ENCODE measurements at regions not wholly inside any gene's neighbourhood (a gene's known extent, or its start where the extent isn't known, plus 50 kb on each side); places are given as distances from the start of the nearest gene placed in this dataset.

DNA sequence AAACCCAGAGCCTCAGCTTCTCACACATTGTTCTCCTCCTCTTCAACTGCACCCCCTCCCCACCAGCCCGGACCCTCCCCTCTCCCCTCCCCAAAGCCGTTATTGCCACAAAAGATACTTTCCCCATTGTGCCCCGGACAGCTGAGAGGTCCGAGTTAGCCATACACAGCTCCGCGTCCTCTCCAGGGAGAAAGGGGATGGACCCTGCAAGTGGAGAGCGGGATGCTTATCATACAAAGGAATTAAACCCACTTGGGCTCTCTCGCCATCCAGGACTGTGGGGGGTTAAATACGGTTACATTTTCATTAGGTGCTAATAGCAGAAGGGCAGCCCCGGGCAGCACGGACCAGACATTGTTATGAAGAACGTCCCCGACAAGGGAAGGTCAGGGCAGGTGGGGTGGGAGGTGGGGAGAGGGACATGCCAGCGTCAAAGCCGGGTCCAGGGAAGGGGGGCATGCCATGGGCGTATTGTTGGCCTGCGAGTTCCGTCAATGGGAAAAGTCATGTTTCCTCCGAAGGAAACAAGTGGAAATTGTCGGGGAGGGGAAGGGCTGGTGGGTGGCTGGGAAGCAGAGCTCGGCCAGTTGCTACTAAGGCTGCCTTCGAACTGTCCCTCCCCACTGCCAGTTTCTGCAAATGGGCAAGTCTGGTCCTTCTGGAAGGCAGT is 99.1 kb downstream of the SOX9 start:
- no peak overlapping the region for H3K4me3 ChIP-seq (ENCODE audit: low read depth, low read length)
- TF ChIP-seq, protein P1, sequence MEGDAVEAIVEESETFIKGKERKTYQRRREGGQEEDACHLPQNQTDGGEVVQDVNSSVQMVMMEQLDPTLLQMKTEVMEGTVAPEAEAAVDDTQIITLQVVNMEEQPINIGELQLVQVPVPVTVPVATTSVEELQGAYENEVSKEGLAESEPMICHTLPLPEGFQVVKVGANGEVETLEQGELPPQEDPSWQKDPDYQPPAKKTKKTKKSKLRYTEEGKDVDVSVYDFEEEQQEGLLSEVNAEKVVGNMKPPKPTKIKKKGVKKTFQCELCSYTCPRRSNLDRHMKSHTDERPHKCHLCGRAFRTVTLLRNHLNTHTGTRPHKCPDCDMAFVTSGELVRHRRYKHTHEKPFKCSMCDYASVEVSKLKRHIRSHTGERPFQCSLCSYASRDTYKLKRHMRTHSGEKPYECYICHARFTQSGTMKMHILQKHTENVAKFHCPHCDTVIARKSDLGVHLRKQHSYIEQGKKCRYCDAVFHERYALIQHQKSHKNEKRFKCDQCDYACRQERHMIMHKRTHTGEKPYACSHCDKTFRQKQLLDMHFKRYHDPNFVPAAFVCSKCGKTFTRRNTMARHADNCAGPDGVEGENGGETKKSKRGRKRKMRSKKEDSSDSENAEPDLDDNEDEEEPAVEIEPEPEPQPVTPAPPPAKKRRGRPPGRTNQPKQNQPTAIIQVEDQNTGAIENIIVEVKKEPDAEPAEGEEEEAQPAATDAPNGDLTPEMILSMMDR (IDR thresholded peaks at IDR 0.05; ENCODE audit: borderline replicate concordance, insufficient read depth, low read depth, low read length), result no peak

DNA sequence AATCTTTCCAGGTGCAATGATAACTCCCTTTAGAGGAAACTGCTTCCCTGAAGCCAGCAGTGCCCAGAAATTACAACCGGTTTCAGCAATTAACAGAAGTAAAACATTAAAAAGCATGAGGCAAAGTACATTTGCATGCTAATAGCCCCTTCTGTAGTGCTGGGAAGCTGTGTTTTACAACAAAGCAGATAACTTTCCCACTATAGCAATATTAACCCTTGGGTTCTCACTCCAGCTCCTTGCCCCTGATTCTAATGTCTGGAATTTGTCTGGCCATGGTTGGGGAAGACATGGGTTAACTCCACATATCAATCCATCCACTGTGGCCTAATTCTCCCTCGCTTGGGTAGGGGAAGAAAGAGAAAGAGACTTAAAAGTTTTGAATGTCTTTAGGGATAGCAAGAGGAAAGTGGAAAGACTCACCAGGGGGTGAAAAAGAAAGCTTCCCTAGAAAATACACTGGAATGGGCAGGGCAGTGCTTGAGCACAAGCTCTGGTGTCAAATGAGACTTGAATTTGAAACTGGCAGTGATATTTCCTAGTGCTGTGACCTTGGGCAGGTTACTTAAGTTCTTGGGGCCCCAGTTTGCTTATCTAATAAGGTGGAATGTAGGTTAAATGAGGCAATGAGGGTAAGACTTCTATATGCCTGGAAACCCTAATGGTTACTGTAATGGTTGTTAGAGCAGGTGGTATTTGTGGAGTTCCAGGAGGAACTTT is 102.0 kb downstream of the SOX9 start:
- no peak overlapping the region for H3K4me3 ChIP-seq (ENCODE audit: low read depth, low read length)
- TF ChIP-seq, protein P1 (IDR thresholded peaks at IDR 0.05; ENCODE audit: borderline replicate concordance, insufficient read depth, low read depth, low read length), result no peak

DNA sequence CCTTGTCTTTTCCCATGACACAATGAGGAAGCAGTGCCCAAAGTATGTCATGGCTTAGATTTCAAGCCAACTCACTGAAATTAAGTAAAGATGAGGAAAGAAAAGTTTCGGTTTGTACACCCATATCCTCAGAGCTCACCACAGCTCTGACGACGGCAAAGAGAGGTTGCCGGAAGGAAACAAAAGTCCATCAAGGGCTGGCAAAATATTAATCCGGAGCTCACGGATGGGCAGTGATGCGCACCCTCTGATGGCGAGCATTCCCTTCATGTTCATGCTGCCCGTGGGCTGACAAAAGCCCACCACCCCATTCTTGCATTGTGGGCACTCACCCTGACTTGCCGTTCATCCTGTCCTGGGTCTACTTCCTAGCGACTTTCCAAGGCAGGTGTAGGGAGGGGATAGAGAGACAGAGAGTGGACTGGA is 103.1 kb downstream of the SOX9 start:
- TF ChIP-seq, protein P1 (IDR thresholded peaks at IDR 0.05; ENCODE audit: borderline replicate concordance, insufficient read depth, low read depth, low read length), result no peak

DNA sequence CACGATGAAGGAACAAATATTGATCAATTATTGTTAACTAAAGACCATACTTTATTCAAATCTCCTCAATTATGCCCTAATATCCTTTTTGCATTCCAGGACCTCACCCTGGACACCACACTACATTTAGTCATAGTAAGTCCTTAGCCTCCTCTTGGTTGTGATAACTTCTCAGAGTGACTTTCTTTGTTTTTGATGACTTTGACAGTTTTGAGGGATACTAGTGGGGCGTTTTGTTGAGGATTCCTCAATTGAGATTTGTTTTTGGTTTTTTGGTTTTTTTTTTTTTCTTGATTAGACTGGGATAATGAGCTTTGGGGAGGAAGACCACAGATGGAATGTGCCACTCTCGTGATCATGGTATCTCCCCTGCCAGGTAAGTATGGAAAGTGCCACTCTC is 105.5 kb downstream of the SOX9 start:
- H3K4me3 ChIP-seq (ENCODE audit: low read depth, low read length), result no peak overlapping the region
- TF ChIP-seq, protein P1 (IDR thresholded peaks at IDR 0.05; ENCODE audit: borderline replicate concordance, insufficient read depth, low read depth, low read length), result no peak

More for the DNA sequence above, 103.1 kb downstream of the SOX9 start:
- no peak overlapping the region for H3K4me3 ChIP-seq (ENCODE audit: low read depth, low read length)

DNA sequence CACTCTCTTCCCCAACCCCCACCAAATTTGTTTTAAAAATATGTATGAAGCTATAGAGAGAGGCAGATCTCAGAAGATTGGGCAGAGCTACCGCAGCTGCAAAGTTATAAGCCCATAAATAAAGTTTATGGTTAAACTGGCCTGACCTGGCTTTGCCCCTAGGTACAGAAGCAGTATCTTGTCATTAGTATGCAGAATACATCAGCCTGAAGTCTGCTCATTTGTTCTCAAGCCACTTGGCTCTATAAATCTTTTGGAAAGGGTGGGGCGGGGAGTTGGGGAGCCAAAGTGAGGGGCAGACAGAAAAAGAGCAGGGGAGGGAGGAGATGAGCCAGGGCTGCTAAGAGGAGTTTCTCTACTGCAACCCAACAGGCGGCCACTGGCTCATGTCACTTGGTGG is 113.2 kb downstream of the SOX9 start:
- no peak overlapping the region for H3K4me3 ChIP-seq (ENCODE audit: low read depth, low read length)
- TF ChIP-seq, protein P1 (IDR thresholded peaks at IDR 0.05; ENCODE audit: borderline replicate concordance, insufficient read depth, low read depth, low read length), result no peak

DNA sequence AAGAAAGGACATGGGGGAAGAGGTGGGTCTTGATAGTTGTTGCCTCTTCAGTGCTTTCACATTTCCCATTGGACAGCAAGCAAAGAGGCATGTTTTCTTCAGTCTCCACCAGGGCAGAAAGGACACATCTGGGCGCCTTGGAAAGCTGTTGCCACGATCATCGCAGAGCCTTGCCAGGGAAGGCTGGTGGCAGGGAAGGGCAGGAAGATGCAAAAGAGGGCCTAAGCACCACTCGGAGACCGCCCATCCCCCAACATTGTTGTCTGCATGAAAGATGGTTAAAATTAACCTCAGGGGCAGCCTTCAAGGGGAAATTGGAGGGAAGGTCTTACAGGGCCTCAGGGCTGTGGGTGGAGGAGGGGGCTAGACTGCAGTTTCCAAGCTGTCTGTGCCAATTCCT is 114.2 kb downstream of the SOX9 start:
- TF ChIP-seq, protein P1 (IDR thresholded peaks at IDR 0.05; ENCODE audit: borderline replicate concordance, insufficient read depth, low read depth, low read length), result no peak

More for the DNA sequence above, 114.2 kb downstream of the SOX9 start:
- no peak overlapping the region for H3K4me3 ChIP-seq (ENCODE audit: low read depth, low read length)
